Central memory CD8-positive, alpha-beta T cell (primary cell): ENCODE measurements at regions not wholly inside any gene's neighbourhood (a gene's known extent, or its start where the extent isn't known, plus 50 kb on each side); places are given as distances from the start of the nearest gene placed in this dataset.

Experiments used
- ATAC-seq: fragments of 150-1000 bp; cut with Tn5 transposase; replicated peaks from 2 replicates; pipeline ENCODE4 v1.10.0; 2022; ENCODE audit warnings: mild to moderate bottlenecking, moderate FRiP score, moderate number of reproducible peaks; ENCODE audit not compliant: poor library complexity, severe bottlenecking; ENCODE audit errors: extremely low read depth
- DNase-seq, 2 donors: peaks; one replicate each; pipeline ENCODE4 v3.0.0; 2021; ENCODE audit warnings: low spot score in 2 of 2
- H3K27ac Mint-ChIP-seq: one replicate; pipeline ENCODE4 v1.8.0; 2022; ENCODE audit warnings: low read depth, mild to moderate bottlenecking, moderate library complexity, mixed read lengths
- H3K27me3 Mint-ChIP-seq: one replicate; pipeline ENCODE4 v1.8.0; 2022; ENCODE audit warnings: mixed read lengths
- H3K36me3 Mint-ChIP-seq: one replicate; pipeline ENCODE4 v1.8.0; 2022; ENCODE audit warnings: mild to moderate bottlenecking, moderate library complexity, mixed read lengths; ENCODE audit not compliant: insufficient read depth
- H3K4me1 Mint-ChIP-seq: one replicate; pipeline ENCODE4 v1.8.0; 2022; ENCODE audit warnings: mixed read lengths
- H3K4me3 Mint-ChIP-seq: one replicate; pipeline ENCODE4 v1.8.0; 2022; ENCODE audit warnings: mild to moderate bottlenecking, moderate library complexity, mixed read lengths
- H3K9me3 Mint-ChIP-seq: one replicate; pipeline ENCODE4 v1.8.0; 2022; ENCODE audit warnings: mixed read lengths

DNA sequence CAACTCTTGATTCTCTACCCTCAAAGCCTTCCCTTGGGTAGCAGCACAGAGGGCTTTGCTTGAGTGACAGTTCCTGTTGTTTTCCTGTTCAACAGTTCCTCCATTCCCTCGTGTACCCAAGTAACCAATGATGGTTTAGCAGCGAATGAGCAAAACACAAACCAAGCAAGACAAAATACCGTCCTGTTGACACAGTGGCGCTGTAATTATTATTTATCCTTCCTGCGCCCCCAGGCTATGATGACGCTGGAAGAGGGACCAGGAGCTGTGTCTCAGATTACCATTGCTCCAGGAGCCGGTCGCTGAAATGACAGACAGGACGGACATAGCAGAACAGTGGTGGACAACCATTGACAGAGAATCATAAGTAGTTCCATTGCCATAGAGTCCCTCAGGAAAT is 154.8 kb downstream of the GADD45G start:
- no peak overlapping the region for H3K27ac Mint-ChIP-seq
- ATAC-seq, result no peak
- H3K36me3 Mint-ChIP-seq, result no peaks in the 10 kb centered on the region
- no peaks in the 10 kb centered on the region for H3K4me1 Mint-ChIP-seq
- DNase-seq, result no peak
- H3K27me3 Mint-ChIP-seq, result peaks cover 21% of the 10 kb centered on the region
- no peaks in the 10 kb centered on the region for H3K9me3 Mint-ChIP-seq
- H3K4me3 Mint-ChIP-seq, result no peak overlapping the region

DNA sequence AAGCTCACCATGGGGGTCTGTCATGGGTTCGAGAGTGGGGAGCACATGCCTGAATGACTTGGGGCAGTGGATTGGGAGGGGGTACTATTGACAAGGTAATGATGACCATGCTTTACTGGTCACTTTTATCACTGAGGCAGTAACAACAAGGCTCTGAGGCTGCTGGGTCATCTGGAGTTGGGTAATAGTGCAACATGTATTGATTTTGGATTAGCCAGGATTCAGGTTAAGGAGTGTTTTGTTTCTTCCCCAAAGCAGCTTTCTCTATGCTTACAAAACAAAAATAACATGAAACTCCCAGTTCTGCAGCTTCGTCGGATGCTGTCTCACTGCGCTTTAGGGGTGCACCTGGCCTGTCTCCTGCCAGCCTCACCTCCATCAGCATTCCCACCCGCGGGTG is 155.3 kb downstream of the GADD45G start:
- no peaks in the 10 kb centered on the region for H3K4me1 Mint-ChIP-seq
- ATAC-seq (no peak), DNase-seq (no peak)
- no peaks in the 10 kb centered on the region for H3K9me3 Mint-ChIP-seq
- peaks cover 23% of the 10 kb centered on the region for H3K27me3 Mint-ChIP-seq
- H3K27ac Mint-ChIP-seq, result no peak overlapping the region
- peaks cover 1% of the 10 kb centered on the region for H3K36me3 Mint-ChIP-seq
- H3K4me3 Mint-ChIP-seq, result no peak overlapping the region

DNA sequence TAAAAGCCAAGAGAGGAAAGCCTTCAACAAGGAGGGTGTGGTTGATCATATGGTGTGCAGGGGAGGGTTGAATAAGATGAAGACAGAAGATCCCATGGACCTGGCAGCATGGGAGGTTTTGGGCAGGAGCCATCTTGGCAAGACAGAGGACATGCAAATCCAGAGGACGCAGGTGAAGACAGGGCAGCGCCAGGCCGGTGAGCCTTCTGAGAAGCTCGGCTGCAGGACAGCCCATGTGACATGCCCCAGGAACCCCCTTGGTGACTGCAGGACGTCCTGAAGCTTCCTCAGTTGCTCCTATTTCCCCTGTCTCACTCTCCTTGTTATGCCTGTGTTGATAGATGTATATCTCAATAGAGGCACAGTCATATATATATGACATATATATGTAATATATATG is 159.4 kb downstream of the GADD45G start:
- no peaks in the 10 kb centered on the region for H3K9me3 Mint-ChIP-seq
- H3K27me3 Mint-ChIP-seq, result peaks cover 31% of the 10 kb centered on the region
- ATAC-seq (no peak), DNase-seq (no peak)
- no peak overlapping the region for H3K27ac Mint-ChIP-seq
- no peaks in the 10 kb centered on the region for H3K4me1 Mint-ChIP-seq
- peaks cover 2% of the 10 kb centered on the region for H3K36me3 Mint-ChIP-seq
- no peak overlapping the region for H3K4me3 Mint-ChIP-seq

DNA sequence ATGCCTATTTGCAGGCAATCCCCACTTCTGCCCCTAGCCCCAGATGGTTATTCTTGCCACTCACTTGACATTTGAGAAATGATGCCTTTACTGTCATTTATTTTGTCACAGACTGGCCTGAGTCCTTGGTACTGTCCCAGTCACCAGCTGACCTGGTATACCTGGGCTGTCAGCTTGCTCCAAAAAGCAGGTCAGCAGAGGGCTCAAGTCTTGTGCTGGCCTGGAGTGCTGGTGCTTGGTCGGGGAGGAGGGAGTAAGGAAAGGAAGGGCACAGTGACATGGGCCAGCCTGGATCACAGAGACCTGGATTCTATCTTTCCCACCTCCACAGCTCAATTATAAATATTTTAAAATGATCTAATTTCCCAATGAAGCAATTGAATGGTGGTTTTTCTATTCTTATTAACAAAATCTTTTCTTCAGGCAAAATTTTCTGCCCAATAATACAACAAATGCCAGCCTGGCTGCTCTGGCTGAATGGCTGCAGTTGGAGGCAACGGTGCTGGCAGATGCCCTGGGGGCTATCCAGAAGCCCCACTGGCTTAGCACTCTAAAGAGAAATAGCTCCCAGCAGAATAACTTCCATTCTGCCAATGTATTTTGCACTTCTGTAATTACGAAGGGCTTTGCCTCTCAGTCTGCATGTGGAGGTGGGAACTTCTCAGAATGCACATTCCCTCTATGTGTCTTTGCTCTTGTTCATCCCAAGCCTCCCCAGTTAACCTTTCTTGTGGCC is 160.6 kb downstream of the GADD45G start:
- Mint-ChIP-seq H3K36me3 (peaks cover 2% of the 10 kb centered on the region), H3K4me1 (no peaks in the 10 kb centered on the region), H3K4me3 (no peak overlapping the region), H3K27ac (no peak overlapping the region), H3K9me3 (no peaks in the 10 kb centered on the region), H3K27me3 (peaks cover 33% of the 10 kb centered on the region)
- DNase-seq, result no peak
- ATAC-seq, result no peak

DNA sequence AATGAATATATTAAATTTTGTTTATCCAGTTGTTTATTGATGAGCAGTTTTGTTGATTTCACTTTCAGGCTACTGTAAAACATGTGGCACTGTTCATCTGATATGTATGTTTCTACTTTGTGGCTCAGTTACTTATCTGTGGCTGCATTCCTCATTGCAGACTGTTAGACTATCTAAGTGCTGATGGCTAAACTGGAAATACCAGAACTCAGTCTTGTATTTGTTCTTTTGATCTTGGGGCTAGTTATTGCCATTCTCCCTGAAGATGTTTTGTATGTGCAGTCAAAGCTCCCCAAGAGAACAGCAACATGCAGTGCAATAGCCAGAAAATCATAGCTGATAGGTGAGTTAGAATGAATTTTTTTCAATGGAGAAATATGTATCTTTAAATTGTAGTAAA is 162.2 kb downstream of the GADD45G start:
- no peak overlapping the region for H3K4me3 Mint-ChIP-seq
- no peak for ATAC-seq
- peaks cover 2% of the 10 kb centered on the region for H3K36me3 Mint-ChIP-seq
- no peak for DNase-seq
- no peak overlapping the region for H3K27ac Mint-ChIP-seq
- H3K4me1 Mint-ChIP-seq, result no peaks in the 10 kb centered on the region
- H3K27me3 Mint-ChIP-seq, result peaks cover 41% of the 10 kb centered on the region
- H3K9me3 Mint-ChIP-seq, result no peaks in the 10 kb centered on the region

DNA sequence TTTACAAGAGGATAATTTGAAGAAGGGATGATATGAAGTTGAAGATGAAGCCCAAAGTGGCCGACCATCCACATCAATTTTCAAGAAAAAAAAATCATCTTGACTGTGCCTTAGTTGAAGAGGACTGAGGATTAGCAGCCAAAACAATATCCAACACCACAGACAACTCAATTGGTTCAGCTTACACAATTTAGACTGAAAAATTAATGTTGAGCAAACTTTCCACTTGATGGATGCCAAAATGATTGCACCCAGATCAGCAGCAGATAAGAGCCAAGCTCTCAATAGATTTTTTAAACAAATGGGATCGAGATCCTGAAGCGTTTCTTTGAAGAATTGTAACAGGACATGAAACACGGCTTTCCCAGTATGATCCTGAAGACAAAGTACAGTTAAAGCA is 163.2 kb downstream of the GADD45G start:
- DNase-seq (no peak), ATAC-seq (no peak)
- Mint-ChIP-seq H3K36me3 (peaks cover 2% of the 10 kb centered on the region), H3K27ac (no peak overlapping the region), H3K9me3 (no peaks in the 10 kb centered on the region), H3K4me3 (no peak overlapping the region), H3K27me3 (peaks cover 41% of the 10 kb centered on the region), H3K4me1 (no peaks in the 10 kb centered on the region)

DNA sequence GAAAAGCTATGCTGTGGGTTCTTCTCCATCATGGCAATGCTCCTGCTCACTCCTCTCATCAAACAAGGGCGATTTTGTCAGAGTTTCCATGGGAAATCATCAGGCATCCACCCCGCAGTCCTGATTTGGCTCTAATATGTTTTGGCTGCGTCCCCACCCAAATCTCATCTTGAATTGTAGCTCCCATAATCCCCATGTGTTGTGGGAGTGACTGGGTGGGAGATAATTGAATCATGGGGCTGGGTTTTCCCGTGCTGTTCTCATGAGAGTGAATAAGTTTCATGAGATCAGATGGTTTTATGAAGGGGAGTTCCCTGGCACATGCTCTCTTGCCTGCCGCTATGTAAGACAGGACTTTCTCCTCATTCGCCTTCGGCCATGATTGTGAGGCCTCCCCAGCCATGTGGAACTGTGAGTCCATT is 163.8 kb downstream of the GADD45G start:
- Mint-ChIP-seq H3K27ac (no peak overlapping the region), H3K9me3 (no peaks in the 10 kb centered on the region), H3K4me1 (no peaks in the 10 kb centered on the region), H3K36me3 (peaks cover 2% of the 10 kb centered on the region), H3K27me3 (peaks cover 39% of the 10 kb centered on the region), H3K4me3 (no peak overlapping the region)
- DNase-seq (no peak), ATAC-seq (no peak)

DNA sequence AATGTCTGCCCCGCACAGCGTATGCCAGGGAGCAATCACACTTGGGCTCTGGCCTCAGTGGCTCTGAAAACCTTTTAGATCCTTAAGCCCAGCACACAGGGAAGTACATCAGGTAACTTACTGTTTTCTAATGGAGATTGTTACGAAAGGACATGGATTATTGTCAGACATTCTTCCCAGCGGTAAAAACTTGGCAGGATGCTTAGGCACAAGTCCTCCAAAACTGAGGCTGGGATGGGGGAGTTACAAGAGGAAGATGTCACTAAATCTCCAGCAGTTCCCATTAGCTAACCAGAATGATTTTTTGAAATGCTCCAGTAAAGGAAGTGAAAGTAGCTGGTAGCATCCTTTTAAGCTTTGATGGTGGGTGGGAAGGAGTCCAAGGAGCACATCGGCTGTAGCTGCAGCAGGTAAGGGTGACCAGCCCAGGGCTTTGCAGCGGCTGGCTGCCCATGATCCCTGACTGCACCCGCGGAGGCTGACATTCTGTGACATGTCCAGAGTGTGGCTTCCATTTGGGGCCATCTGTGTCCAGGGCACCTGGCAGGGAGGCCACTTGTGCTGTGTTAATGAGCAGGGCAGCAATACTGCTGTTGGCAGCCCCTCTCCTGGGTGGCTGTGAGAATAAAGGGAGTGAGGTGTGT is 165.8 kb downstream of the GADD45G start:
- DNase-seq (no peak), ATAC-seq (no peak)
- peaks cover 22% of the 10 kb centered on the region for H3K27me3 Mint-ChIP-seq
- H3K27ac Mint-ChIP-seq, result no peak overlapping the region
- H3K9me3 Mint-ChIP-seq, result no peaks in the 10 kb centered on the region
- H3K4me3 Mint-ChIP-seq, result no peak overlapping the region
- H3K36me3 Mint-ChIP-seq, result no peaks in the 10 kb centered on the region
- no peaks in the 10 kb centered on the region for H3K4me1 Mint-ChIP-seq

DNA sequence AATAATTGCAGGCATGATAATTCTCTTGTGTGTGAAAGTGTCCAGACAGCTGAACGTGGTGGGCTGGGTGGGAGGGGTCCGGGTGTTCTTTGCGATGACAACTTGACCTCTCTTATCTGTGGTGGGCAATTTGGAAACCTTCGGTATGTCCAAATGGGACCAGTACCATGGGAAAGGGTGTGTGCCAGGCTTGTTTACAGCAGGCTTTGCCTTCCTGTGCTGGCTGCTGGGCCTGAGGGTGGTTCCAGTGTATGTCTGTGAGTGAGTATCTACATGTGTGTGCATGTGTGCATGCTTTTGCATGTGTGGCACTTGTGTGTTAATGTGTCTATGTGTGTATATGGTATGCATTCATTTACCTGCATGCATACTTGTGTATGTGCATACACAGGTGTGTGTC is 166.4 kb downstream of the GADD45G start:
- Mint-ChIP-seq H3K36me3 (no peaks in the 10 kb centered on the region), H3K27me3 (peaks cover 20% of the 10 kb centered on the region), H3K9me3 (no peaks in the 10 kb centered on the region), H3K27ac (no peak overlapping the region), H3K4me3 (no peak overlapping the region), H3K4me1 (no peaks in the 10 kb centered on the region)
- ATAC-seq (no peak), DNase-seq (no peak)

DNA sequence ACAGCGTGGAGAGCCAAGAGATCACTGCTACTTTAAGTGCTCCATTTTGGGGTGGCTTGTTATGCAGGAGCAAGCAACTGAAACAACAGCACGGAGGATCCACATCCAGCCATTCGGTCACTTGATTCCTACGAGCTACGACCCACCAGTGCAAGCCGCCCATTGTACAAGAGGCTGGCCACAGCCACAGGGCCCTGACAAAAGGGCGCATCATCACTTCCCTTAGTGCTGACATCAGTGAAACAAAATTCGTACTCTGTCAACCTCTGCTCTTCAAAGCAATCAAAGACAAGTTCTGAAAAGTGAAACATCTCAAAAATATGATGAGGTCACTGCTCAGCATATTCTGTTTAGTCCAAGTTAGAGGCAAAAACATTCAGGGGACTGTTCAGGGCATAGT is 168.4 kb downstream of the GADD45G start:
- Mint-ChIP-seq H3K27ac (no peak overlapping the region), H3K9me3 (no peaks in the 10 kb centered on the region), H3K4me1 (no peaks in the 10 kb centered on the region), H3K36me3 (no peaks in the 10 kb centered on the region), H3K4me3 (no peak overlapping the region), H3K27me3 (peaks cover 33% of the 10 kb centered on the region)
- DNase-seq, result no peak
- ATAC-seq, result no peak

DNA sequence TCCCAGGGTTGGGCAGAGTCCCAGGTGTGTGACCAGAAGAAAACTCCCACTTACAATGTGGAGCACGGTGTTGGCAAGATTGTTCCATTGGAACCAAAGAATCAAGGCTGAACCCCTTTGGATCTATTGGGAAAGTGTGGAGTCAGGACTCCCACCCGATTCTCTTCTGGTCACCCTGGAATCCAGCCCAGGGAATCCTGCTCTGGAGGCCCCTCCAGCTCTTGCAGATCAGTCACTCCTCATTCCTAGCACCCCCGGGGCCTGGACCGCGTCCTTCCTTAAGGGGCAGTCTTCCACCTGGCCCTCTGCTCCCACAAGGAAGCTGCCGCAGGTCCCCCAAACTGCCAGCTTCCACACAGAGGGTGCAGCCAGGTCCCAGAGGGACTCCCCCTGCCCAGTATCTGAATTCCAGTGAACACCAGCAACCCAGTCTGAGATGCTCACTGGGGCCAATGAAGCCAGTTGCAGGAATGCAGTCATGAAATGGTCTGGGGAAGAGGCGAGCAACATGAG is 170.1 kb downstream of the GADD45G start:
- Mint-ChIP-seq H3K27ac (no peak overlapping the region), H3K4me1 (no peaks in the 10 kb centered on the region), H3K4me3 (no peak overlapping the region), H3K27me3 (peaks cover 44% of the 10 kb centered on the region), H3K9me3 (no peaks in the 10 kb centered on the region), H3K36me3 (no peaks in the 10 kb centered on the region)
- ATAC-seq (no peak), DNase-seq (no peak)

DNA sequence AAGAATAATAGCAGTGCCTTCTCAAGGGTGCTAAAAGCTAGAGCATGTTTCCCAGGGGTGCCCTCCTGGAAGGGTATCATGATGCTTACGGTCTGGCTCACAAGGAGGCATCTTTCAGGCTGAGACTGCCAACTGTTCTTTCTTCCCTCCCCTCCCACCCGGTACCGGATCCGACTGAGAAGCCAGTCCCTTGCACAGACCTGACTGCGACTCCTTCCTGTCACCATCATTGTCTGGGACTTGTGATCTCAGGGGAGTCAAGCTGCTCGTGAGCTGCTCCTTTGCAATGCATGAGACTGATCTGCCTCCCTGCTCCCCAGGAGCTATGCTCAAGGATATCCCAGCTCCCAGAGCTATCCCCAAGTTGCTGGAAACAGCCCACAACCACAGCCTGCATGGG is 170.8 kb downstream of the GADD45G start:
- ATAC-seq, result no peak
- H3K4me1 Mint-ChIP-seq, result no peaks in the 10 kb centered on the region
- no peak overlapping the region for H3K4me3 Mint-ChIP-seq
- H3K27me3 Mint-ChIP-seq, result peaks cover 44% of the 10 kb centered on the region
- no peak overlapping the region for H3K27ac Mint-ChIP-seq
- H3K9me3 Mint-ChIP-seq, result no peaks in the 10 kb centered on the region
- H3K36me3 Mint-ChIP-seq, result no peaks in the 10 kb centered on the region
- no peak for DNase-seq

DNA sequence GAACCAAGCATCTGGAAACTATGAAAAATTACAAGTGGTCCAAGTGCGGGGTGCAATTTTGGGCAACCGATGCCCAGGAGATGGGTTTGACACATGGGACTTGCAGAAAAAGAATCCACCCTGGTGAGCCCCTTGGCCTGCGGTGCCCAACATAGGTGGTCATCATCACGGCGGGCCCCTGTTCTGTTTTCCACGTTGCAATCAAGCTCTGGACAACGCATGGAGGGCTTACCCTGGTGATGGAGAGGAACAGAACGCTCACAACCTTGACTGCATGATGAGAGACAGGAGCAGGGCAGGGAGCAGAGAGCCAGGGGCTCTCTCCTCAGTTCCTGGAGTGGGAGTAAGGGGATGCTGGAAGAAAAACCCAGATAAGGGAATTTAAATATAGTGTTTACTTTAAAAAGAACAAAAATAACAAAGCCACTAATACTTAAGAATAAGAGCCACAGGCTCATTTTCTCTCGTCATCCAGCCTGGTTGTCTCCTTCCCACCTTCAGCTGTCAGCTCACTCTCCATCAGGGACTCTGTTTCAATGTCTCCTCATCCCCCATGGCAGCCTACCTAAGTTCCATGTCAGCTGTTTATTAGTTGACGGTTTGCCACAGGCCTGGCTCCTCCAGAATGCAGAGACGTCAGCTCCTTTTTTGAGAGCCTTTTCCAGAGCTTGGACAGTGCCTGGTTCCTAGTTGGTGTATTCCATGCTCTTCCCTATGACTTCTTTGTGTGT is 172.1 kb downstream of the GADD45G start:
- no peak for DNase-seq
- Mint-ChIP-seq H3K27me3 (peaks cover 44% of the 10 kb centered on the region), H3K9me3 (no peaks in the 10 kb centered on the region), H3K36me3 (no peaks in the 10 kb centered on the region), H3K4me3 (no peak overlapping the region), H3K27ac (no peak overlapping the region), H3K4me1 (no peaks in the 10 kb centered on the region)
- no peak for ATAC-seq
